Muscle of leg (tissue), 3 donors: ENCODE measurements at regions not wholly inside any gene's neighbourhood (a gene's known extent, or its start where the extent isn't known, plus 50 kb on each side); places are given as distances from the start of the nearest gene placed in this dataset.
"Not testable (repeated sequence)": the region's sequence is repeated elsewhere in the genome, so short reads cannot be mapped to it uniquely, and the experiment has no call there.

Experiments
- DNase-seq: peaks from one replicate; pipeline ENCODE4 v3.0.0; 2013
- H3K27ac ChIP-seq: one replicate; pipeline ENCODE4 v1.5.1; 2013; ENCODE audit warnings: mild to moderate bottlenecking, low read length, control low read depth
- H3K27me3 ChIP-seq: one replicate; pipeline ENCODE4 v1.6.1; 2013; ENCODE audit warnings: low read length; ENCODE audit not compliant: control insufficient read depth, insufficient read depth
- H3K36me3 ChIP-seq: one replicate; pipeline ENCODE4 v1.6.1; 2013; ENCODE audit warnings: low read length; ENCODE audit not compliant: control insufficient read depth, insufficient read depth
- H3K4me1 ChIP-seq: one replicate; pipeline ENCODE4 v1.6.1; 2013; ENCODE audit warnings: low read length; ENCODE audit not compliant: control insufficient read depth, insufficient read depth
- H3K4me3 ChIP-seq: one replicate; pipeline ENCODE4 v1.5.1; 2013; ENCODE audit warnings: low read length, control low read depth
- H3K9me3 ChIP-seq: replicated peaks from 2 replicates; pipeline ENCODE4 v1.6.1; 2013; ENCODE audit warnings: low read depth, low read length; ENCODE audit not compliant: control insufficient read depth
- WGBS: methylation state at CpG from one replicate; pipeline ENCODE4 v1.1.5; 2013; ENCODE audit warnings: missing lambda C conversion rate; ENCODE audit not compliant: insufficient coverage; 5-methylcytosine and 5-hydroxymethylcytosine counted together

DNA sequence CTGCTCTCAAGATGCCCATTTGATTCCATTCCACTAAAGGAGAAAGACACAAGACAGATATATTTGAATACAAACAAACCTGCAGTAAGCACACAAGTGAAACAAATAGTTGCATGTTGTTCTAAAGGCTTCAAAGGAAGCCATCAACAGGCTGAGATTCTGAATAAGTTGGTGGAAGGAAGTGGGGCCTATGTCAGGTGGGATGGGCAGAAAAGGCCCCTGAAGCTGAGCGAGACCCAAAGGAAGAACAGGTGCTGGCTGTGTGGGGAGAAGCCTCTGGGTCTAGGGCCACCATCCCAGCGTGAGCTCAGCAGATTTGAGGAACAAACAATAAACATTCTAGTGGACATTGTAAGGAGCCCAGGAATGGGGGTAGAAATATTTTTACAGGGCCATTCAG lies 82.4 kb upstream of the PLAC8 start:
- H3K9me3 ChIP-seq = no peaks in the 10 kb centered on the region
- 100% methylated on average over 1 of the region's 2 CpGs for WGBS
- DNase-seq = no peak
- H3K4me3 ChIP-seq = no peak overlapping the region
- no peak overlapping the region for H3K27ac ChIP-seq
- H3K27me3 ChIP-seq = no peaks in the 10 kb centered on the region
- H3K4me1 ChIP-seq = no peaks in the 10 kb centered on the region
- H3K36me3 ChIP-seq = no peaks in the 10 kb centered on the region

DNA sequence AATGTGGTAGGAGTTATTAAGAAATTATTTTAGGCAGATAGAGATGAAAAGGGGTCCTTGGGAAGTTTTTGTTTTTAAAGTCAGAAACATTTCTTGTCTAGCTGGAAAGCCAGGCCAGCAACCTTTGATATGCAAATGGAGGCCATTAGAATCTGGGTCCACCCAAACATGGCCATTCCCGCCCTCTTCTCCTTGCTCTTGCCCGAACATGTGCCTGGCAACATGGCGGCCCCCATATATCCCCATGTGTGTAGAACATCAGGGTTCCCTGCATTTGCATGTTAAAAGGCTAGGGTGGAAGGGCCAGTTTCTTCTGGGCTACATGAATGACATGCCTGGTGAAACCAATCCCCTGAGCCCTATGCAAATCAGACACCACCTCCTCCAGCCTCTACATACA lies 80.7 kb upstream of the PLAC8 start:
- H3K4me3 ChIP-seq = no peak overlapping the region
- WGBS = no CpG with 5 or more reads among the region's 3 CpGs
- no peaks in the 10 kb centered on the region for H3K4me1 ChIP-seq
- DNase-seq = no peak
- H3K27ac ChIP-seq = no peak overlapping the region
- no peaks in the 10 kb centered on the region for H3K36me3 ChIP-seq
- no peaks in the 10 kb centered on the region for H3K9me3 ChIP-seq
- H3K27me3 ChIP-seq = no peaks in the 10 kb centered on the region

- H3K4me3 ChIP-seq, H3K4me1 ChIP-seq, H3K9me3 ChIP-seq, H3K27me3 ChIP-seq, DNase-seq, H3K36me3 ChIP-seq, H3K27ac ChIP-seq: not testable (repeated sequence)
- 58% methylated on average over 5 of the region's 7 CpGs for WGBS
Measured at GRCh38 chr4:83194588-83194987, 80.1 kb upstream of the PLAC8 start.

GRCh38 chr4:83192634-83193033 lies 78.1 kb upstream of the PLAC8 start:
- Histone ChIP-seq H3K9me3 (no peaks in the 10 kb centered on the region), H3K27me3 (no peaks in the 10 kb centered on the region), H3K4me1 (no peaks in the 10 kb centered on the region), H3K4me3 (no peak overlapping the region), H3K27ac (no peak overlapping the region), H3K36me3 (no peaks in the 10 kb centered on the region)
- no CpG with 5 or more reads among the region's 6 CpGs for WGBS
- DNase-seq = no peak

DNA sequence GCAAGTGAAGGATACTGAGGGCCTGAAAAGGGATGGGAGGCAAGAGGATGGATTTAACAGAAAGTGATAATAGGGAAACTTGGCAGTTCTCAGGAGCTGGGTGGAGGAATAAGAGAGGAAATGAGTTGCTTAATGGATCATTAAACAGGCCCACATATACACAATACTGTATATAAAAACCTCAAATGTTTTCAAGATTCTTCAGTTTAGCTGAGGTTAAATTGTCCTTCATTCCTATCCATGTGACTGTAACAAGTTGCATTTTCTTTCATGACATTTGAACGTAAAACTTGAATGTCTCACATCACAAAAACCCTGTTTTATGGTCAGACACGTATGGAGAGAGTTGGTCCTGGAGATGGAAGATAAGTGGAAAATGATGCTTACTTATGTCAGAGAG lies 76.5 kb upstream of the PLAC8 start:
- no peaks in the 10 kb centered on the region for H3K9me3 ChIP-seq
- no CpG with 5 or more reads among the region's 2 CpGs for WGBS
- H3K27ac ChIP-seq = no peak overlapping the region
- DNase-seq = no peak
- H3K4me1 ChIP-seq = no peaks in the 10 kb centered on the region
- H3K4me3 ChIP-seq = no peak overlapping the region
- no peaks in the 10 kb centered on the region for H3K27me3 ChIP-seq
- no peaks in the 10 kb centered on the region for H3K36me3 ChIP-seq

DNA sequence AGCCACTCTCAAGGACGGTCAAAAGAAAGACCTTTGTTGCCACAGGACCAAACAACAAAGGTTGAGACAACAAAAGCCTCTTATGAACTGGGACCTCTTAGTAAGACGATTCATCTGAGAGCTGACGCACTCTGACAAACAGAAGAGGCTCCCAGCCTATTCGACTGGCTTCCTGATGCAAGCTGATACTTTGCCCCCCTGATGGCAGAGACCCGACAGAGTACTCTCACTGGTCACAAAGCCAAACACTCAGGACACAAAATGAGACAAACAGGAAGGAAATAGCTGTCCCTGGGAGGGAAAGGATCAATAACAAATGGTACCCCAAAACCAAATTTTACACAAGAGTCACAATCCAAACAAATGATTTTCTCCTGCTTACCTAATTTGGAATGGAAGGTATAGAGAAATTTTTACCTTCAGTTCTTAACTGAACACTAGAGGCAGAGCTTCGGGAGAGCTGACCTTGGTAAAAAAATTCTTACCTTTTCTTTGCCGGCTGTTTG lies 75.2 kb upstream of the PLAC8 start:
- no peaks in the 10 kb centered on the region for H3K9me3 ChIP-seq
- no peaks in the 10 kb centered on the region for H3K27me3 ChIP-seq
- H3K36me3 ChIP-seq = no peaks in the 10 kb centered on the region
- no peak for DNase-seq
- H3K27ac ChIP-seq = no peak overlapping the region
- 54% methylated on average over 4 of the region's 7 CpGs for WGBS
- H3K4me3 ChIP-seq = no peak overlapping the region
- no peaks in the 10 kb centered on the region for H3K4me1 ChIP-seq

DNA sequence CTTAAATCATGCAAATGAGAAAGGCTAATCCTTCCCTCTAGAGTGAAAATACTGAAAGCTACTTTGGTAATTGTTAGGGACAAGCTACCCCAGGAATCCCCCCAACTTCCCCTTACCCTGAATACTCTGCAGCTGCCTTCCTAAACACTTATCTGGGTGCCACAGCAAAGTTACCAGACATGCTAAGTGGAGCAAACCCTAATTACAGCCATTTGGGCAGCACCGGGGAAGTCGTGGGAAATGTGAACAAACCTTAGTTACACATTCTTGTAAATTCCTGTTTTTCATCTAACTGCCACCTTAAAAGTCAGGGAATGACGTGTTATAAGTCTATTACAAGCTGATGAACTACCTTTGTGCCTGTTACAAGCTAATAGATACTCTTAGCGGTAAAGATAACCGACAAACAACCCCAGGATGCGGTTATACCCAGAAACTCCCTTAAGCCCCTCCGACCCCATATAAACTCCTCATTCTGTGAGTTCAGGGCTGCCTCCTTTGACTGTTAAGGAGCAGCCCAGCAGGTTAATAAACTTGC lies 66.0 kb upstream of the PLAC8 start:
- WGBS = 68% methylated on average over 4 of the region's 7 CpGs
- Histone ChIP-seq H3K9me3 (no peaks in the 10 kb centered on the region), H3K27ac (no peak overlapping the region), H3K4me3 (no peak overlapping the region), H3K27me3 (no peaks in the 10 kb centered on the region), H3K36me3 (no peaks in the 10 kb centered on the region), H3K4me1 (no peaks in the 10 kb centered on the region)
- DNase-seq = no peak

DNA sequence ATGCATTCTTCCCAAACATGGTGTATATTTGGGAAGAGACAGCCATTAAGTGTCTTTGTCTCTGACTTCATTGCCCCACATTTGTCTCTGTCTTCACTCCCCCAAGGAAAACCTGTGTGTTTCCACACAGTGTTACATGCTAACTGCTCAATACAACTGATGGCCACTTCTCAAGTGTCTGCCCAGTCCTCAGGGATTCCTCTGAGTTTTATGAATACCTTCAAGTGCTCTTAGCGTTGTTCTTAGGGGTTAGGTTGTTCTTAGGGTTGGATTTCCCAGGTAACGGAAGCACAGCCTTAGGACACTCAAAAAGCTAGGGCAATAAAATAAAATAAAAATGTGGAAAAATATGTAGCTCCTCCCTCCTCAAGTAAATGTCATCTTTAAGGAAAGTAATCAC lies 64.7 kb upstream of the PLAC8 start:
- H3K4me1 ChIP-seq = no peaks in the 10 kb centered on the region
- no CpG with 5 or more reads among the region's 2 CpGs for WGBS
- H3K9me3 ChIP-seq = no peaks in the 10 kb centered on the region
- no peak overlapping the region for H3K4me3 ChIP-seq
- H3K27me3 ChIP-seq = no peaks in the 10 kb centered on the region
- no peaks in the 10 kb centered on the region for H3K36me3 ChIP-seq
- DNase-seq = no peak
- no peak overlapping the region for H3K27ac ChIP-seq

GRCh38 chr4:83178029-83178428 lies 63.5 kb upstream of the PLAC8 start:
- no peak overlapping the region for H3K27ac ChIP-seq
- H3K27me3 ChIP-seq = no peaks in the 10 kb centered on the region
- no peaks in the 10 kb centered on the region for H3K9me3 ChIP-seq
- no peaks in the 10 kb centered on the region for H3K4me1 ChIP-seq
- WGBS = 43% methylated on average over 1 of the region's 2 CpGs
- H3K36me3 ChIP-seq = no peaks in the 10 kb centered on the region
- no peak overlapping the region for H3K4me3 ChIP-seq
- DNase-seq = no peak

DNA sequence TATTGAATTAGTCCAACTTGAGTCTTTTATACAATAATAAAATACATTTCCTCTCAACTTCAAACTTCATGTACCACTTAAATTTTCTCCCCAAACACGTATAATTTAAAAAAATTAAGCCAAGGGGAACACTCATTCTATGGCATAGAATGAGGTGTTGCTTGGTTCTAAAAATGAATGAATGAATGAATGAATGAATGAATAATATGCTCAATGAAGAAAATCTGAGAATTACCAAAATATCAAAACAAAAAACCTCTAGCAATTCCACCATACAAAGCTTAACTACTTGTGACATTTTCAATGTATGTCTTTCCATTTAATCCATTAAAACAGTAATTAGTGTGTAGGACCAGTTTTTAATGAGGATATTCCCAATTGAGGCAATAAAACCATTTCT lies 62.7 kb upstream of the PLAC8 start:
- no peak overlapping the region for H3K4me3 ChIP-seq
- WGBS = no CpG with 5 or more reads among the region's 1 CpG
- no peaks in the 10 kb centered on the region for H3K27me3 ChIP-seq
- no peak overlapping the region for H3K27ac ChIP-seq
- H3K9me3 ChIP-seq = no peaks in the 10 kb centered on the region
- DNase-seq = no peak
- H3K36me3 ChIP-seq = no peaks in the 10 kb centered on the region
- H3K4me1 ChIP-seq = no peaks in the 10 kb centered on the region

DNA sequence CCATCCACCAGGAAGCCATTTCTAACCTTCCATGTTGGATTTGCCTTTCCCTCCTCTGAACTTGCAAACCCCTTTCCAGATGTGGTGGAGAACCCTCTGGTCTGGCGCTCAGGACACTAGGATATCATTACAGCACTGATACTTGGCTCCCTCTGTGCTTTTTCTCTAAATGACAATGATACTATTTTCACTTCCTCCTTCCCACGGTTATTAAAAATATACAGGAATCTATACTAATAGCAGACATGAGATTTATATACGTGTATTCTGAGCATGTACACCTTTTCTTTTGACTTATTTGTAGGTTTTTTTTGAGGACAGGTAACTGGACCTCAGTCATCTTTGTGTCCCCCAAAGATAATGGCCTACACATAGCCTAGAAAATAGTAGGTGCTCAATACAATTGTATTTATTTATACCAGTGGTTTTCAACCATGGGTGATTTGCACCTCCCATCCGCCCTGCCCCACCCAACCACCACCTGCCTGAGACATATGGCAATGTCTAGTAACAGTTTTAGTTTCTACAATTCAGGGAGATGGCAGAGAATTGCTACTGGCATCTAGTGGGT lies 60.4 kb upstream of the PLAC8 start:
- Histone ChIP-seq H3K27me3 (no peaks in the 10 kb centered on the region), H3K9me3 (no peaks in the 10 kb centered on the region), H3K4me1 (no peaks in the 10 kb centered on the region), H3K4me3 (no peak overlapping the region), H3K27ac (no peak overlapping the region), H3K36me3 (no peaks in the 10 kb centered on the region)
- 100% methylated on average over 1 of the region's 4 CpGs for WGBS
- DNase-seq = no peak
